ENCODE measurements at regions not wholly inside any gene's neighbourhood (a gene's known extent, or its start where the extent isn't known, plus 50 kb on each side); places are given as distances from the start of the nearest gene placed in this dataset.

DNA sequence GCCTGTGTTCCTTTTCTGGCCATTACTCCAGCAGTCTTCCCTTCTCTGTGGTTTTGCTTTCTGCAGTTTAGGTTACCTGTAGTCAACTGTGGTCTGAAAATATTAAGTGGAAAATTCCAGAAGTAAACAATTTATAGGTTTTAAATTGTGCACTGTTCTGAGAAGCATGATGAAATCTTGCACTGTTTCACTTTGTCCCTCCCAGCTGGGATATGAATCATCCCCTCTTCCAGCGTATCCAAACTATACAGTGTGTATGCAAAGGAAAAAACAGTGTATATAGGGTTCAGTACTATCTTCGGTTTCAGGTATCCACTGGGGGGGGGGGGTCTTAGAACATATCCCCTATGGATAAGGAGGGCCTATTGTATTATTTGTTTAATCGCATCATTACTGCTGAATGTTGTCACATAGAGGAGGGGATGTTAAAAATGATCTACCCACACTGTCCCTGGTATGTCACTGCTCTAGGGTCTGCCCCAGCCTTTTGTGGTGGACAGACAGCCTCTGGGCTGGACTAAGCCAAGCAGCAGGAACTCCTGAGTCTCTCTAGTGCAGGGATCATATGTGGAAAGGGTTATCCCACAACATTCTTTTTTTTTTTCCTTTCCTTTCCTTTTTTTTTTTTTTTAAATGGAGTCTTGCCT, 109.1 kb upstream of the MAX start:
- no peak overlapping the region for H3K27ac ChIP-seq (ENCODE audit: low read depth)
- no peaks in the 10 kb centered on the region for H3K36me3 ChIP-seq (ENCODE audit: insufficient read depth)
- no peak overlapping the region for H3K4me3 ChIP-seq
- H3K4me1 ChIP-seq (ENCODE audit: insufficient read depth), result peaks cover 3% of the 10 kb centered on the region; the same call in 1 of the 2 replicates
- H2AFZ ChIP-seq, result no peak overlapping the region
- Mint-ChIP-seq H3K27me3 (ENCODE audit: insufficient read depth, low read depth, poor library complexity) (peaks cover 8% of the 10 kb centered on the region), H3K4me3 (no peak overlapping the region), H3K36me3 (ENCODE audit: low read depth) (peaks cover 3% of the 10 kb centered on the region; the same call in 2 of the 3 replicates), H3K27ac (0 out of 2 replicates have a peak overlapping the region, but pooled peaks have one; percentile 23), H3K4me1 (peaks cover 9% of the 10 kb centered on the region), H3K9me3 (peaks cover 4% of the 10 kb centered on the region; the same call in 1 of the 3 replicates)
- no peaks in the 10 kb centered on the region for H3K9me2 ChIP-seq (ENCODE audit: insufficient read depth)
- no peaks in the 10 kb centered on the region for H3K79me2 ChIP-seq (replicated peaks; ENCODE audit: insufficient read depth)
- TF ChIP-seq, protein P1, sequence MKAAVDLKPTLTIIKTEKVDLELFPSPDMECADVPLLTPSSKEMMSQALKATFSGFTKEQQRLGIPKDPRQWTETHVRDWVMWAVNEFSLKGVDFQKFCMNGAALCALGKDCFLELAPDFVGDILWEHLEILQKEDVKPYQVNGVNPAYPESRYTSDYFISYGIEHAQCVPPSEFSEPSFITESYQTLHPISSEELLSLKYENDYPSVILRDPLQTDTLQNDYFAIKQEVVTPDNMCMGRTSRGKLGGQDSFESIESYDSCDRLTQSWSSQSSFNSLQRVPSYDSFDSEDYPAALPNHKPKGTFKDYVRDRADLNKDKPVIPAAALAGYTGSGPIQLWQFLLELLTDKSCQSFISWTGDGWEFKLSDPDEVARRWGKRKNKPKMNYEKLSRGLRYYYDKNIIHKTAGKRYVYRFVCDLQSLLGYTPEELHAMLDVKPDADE (IDR thresholded peaks at IDR 0.05), result no peak
- TF ChIP-seq JUNB (IDR thresholded peaks at IDR 0.05; ENCODE audit: unreplicated experiment) (no peak), NANOG (IDR thresholded peaks at IDR 0.05; ENCODE audit: borderline replicate concordance) (no peak), ZNF114 (CRISPR knock-in tag; IDR thresholded peaks at IDR 0.05) (no peak), POLR2AphosphoS5 (IDR thresholded peaks at IDR 0.05; ENCODE audit: low read depth) (no peak), CREB1 (CRISPR knock-in tag; IDR thresholded peaks at IDR 0.05; ENCODE audit: low read depth) (no peak), STAT1 (IDR thresholded peaks at IDR 0.05; ENCODE audit: unreplicated experiment) (no peak), EZH2 (IDR thresholded peaks at IDR 0.05; ENCODE audit: low read depth, unreplicated experiment) (no peak), ZNF331 (CRISPR knock-in tag; IDR thresholded peaks at IDR 0.05; ENCODE audit: low read depth) (no peak)
- TF ChIP-seq, protein P2, sequence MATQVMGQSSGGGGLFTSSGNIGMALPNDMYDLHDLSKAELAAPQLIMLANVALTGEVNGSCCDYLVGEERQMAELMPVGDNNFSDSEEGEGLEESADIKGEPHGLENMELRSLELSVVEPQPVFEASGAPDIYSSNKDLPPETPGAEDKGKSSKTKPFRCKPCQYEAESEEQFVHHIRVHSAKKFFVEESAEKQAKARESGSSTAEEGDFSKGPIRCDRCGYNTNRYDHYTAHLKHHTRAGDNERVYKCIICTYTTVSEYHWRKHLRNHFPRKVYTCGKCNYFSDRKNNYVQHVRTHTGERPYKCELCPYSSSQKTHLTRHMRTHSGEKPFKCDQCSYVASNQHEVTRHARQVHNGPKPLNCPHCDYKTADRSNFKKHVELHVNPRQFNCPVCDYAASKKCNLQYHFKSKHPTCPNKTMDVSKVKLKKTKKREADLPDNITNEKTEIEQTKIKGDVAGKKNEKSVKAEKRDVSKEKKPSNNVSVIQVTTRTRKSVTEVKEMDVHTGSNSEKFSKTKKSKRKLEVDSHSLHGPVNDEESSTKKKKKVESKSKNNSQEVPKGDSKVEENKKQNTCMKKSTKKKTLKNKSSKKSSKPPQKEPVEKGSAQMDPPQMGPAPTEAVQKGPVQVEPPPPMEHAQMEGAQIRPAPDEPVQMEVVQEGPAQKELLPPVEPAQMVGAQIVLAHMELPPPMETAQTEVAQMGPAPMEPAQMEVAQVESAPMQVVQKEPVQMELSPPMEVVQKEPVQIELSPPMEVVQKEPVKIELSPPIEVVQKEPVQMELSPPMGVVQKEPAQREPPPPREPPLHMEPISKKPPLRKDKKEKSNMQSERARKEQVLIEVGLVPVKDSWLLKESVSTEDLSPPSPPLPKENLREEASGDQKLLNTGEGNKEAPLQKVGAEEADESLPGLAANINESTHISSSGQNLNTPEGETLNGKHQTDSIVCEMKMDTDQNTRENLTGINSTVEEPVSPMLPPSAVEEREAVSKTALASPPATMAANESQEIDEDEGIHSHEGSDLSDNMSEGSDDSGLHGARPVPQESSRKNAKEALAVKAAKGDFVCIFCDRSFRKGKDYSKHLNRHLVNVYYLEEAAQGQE (IDR thresholded peaks at IDR 0.05; ENCODE audit: unreplicated experiment), result no peak
- TF ChIP-seq, protein P3, sequence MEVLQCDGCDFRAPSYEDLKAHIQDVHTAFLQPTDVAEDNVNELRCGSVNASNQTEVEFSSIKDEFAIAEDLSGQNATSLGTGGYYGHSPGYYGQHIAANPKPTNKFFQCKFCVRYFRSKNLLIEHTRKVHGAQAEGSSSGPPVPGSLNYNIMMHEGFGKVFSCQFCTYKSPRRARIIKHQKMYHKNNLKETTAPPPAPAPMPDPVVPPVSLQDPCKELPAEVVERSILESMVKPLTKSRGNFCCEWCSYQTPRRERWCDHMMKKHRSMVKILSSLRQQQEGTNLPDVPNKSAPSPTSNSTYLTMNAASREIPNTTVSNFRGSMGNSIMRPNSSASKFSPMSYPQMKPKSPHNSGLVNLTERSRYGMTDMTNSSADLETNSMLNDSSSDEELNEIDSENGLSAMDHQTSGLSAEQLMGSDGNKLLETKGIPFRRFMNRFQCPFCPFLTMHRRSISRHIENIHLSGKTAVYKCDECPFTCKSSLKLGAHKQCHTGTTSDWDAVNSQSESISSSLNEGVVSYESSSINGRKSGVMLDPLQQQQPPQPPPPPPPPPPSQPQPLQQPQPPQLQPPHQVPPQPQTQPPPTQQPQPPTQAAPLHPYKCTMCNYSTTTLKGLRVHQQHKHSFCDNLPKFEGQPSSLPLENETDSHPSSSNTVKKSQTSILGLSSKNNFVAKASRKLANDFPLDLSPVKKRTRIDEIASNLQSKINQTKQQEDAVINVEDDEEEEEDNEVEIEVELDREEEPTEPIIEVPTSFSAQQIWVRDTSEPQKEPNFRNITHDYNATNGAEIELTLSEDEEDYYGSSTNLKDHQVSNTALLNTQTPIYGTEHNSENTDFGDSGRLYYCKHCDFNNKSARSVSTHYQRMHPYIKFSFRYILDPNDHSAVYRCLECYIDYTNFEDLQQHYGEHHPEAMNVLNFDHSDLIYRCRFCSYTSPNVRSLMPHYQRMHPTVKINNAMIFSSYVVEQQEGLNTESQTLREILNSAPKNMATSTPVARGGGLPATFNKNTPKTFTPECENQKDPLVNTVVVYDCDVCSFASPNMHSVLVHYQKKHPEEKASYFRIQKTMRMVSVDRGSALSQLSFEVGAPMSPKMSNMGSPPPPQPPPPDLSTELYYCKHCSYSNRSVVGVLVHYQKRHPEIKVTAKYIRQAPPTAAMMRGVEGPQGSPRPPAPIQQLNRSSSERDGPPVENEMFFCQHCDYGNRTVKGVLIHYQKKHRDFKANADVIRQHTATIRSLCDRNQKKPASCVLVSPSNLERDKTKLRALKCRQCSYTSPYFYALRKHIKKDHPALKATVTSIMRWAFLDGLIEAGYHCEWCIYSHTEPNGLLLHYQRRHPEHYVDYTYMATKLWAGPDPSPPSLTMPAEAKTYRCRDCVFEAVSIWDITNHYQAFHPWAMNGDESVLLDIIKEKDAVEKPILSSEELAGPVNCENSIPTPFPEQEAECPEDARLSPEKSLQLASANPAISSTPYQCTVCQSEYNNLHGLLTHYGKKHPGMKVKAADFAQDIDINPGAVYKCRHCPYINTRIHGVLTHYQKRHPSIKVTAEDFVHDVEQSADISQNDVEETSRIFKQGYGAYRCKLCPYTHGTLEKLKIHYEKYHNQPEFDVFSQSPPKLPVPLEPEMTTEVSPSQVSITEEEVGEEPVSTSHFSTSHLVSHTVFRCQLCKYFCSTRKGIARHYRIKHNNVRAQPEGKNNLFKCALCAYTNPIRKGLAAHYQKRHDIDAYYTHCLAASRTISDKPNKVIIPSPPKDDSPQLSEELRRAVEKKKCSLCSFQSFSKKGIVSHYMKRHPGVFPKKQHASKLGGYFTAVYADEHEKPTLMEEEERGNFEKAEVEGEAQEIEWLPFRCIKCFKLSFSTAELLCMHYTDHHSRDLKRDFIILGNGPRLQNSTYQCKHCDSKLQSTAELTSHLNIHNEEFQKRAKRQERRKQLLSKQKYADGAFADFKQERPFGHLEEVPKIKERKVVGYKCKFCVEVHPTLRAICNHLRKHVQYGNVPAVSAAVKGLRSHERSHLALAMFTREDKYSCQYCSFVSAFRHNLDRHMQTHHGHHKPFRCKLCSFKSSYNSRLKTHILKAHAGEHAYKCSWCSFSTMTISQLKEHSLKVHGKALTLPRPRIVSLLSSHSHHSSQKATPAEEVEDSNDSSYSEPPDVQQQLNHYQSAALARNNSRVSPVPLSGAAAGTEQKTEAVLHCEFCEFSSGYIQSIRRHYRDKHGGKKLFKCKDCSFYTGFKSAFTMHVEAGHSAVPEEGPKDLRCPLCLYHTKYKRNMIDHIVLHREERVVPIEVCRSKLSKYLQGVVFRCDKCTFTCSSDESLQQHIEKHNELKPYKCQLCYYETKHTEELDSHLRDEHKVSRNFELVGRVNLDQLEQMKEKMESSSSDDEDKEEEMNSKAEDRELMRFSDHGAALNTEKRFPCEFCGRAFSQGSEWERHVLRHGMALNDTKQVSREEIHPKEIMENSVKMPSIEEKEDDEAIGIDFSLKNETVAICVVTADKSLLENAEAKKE (CRISPR knock-in tag; IDR thresholded peaks at IDR 0.05), result no peak
- TF ChIP-seq, protein P4, sequence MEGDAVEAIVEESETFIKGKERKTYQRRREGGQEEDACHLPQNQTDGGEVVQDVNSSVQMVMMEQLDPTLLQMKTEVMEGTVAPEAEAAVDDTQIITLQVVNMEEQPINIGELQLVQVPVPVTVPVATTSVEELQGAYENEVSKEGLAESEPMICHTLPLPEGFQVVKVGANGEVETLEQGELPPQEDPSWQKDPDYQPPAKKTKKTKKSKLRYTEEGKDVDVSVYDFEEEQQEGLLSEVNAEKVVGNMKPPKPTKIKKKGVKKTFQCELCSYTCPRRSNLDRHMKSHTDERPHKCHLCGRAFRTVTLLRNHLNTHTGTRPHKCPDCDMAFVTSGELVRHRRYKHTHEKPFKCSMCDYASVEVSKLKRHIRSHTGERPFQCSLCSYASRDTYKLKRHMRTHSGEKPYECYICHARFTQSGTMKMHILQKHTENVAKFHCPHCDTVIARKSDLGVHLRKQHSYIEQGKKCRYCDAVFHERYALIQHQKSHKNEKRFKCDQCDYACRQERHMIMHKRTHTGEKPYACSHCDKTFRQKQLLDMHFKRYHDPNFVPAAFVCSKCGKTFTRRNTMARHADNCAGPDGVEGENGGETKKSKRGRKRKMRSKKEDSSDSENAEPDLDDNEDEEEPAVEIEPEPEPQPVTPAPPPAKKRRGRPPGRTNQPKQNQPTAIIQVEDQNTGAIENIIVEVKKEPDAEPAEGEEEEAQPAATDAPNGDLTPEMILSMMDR (conservative IDR thresholded peaks at IDR 0.05; ENCODE audit: low read depth in 2 of 2), result no peak
- no peak for ATAC-seq
- no peaks in the 10 kb centered on the region for H4K20me1 ChIP-seq (replicated peaks; ENCODE audit: insufficient read depth)
- no peaks in the 10 kb centered on the region for H3F3A ChIP-seq (replicated peaks; ENCODE audit: low read depth)
- H3K4me2 ChIP-seq, result no peak overlapping the region
- no peaks in the 10 kb centered on the region for H3K27me3 ChIP-seq (ENCODE audit: insufficient read depth)
- no peak for DNase-seq (ENCODE audit: low spot score)

Measured in GM23338 (cell line).